ENCODE measurements at regions not wholly inside any gene's neighbourhood (a gene's known extent, or its start where the extent isn't known, plus 50 kb on each side); places are given as distances from the start of the nearest gene placed in this dataset.

DNA sequence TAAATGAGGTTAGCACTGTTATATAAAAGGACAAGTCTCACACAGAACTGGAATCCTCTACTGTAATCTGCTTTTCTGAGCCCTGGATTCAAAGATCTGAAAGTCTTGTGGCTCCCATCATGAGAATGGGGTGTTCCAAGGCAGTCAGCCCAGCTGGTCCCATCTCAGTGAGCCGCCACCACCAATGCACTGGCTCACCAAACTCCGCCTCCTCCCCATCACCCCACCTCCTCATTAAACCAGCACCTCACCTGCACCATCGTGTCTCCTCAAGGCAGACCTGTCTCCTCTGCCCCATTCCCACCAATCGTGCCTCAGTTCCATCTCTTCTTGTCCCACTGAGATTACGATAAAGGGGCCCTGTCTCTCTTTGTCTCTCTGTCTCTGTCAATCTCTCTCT lies 166.7 kb downstream of the USP12 start:
- H3K27me3 ChIP-seq (ENCODE audit: control insufficient read depth in 1 of 2, insufficient read depth in 1 of 2, low read length in 2 of 2) = peaks cover 45 to 48% of the 10 kb centered on the region in 2 experiments
- WGBS = 92% methylated on average over 5 of the region's 5 CpGs
- no peak overlapping the region for H2AFZ ChIP-seq (ENCODE audit: low read depth, low read length)
- H3K23ac ChIP-seq (ENCODE audit: low read length in 2 of 2) = no peak overlapping the region
- H3K18ac ChIP-seq (ENCODE audit: low read depth in 1 of 2, low read length in 2 of 2) = no peak overlapping the region
- H4K91ac ChIP-seq (ENCODE audit: low read length) = no peak overlapping the region
- H3K14ac ChIP-seq (ENCODE audit: low read length in 2 of 2) = no peak overlapping the region
- H3K4me1 ChIP-seq (ENCODE audit: control insufficient read depth, insufficient read depth, low read depth, low read length) = peaks cover 18% of the 10 kb centered on the region
- H2BK15ac ChIP-seq (ENCODE audit: low read depth, poor library complexity, severe bottlenecking) = no peak overlapping the region
- no peak overlapping the region for H2BK5ac ChIP-seq (ENCODE audit: low read depth, low read length, poor library complexity, severe bottlenecking)
- no peak overlapping the region for H2BK120ac ChIP-seq (ENCODE audit: low read depth, low read length)
- H3K4me2 ChIP-seq (ENCODE audit: low read length, poor library complexity, severe bottlenecking) = no peak overlapping the region
- H3K27ac ChIP-seq (ENCODE audit: low read length, poor library complexity, severe bottlenecking) = no peak overlapping the region
- H3K79me1 ChIP-seq (replicated peaks; ENCODE audit: low read length, poor library complexity, severe bottlenecking) = no peaks in the 10 kb centered on the region
- H3K4me3 ChIP-seq (ENCODE audit: insufficient read depth in 1 of 2, low read depth in 1 of 2, low read length in 2 of 2) = no peak overlapping the region
- H4K8ac ChIP-seq (ENCODE audit: low read length) = no peak overlapping the region
- H3K36me3 ChIP-seq (ENCODE audit: control insufficient read depth in 1 of 2, insufficient read depth in 2 of 2, low read depth in 1 of 2, low read length in 2 of 2) = no peaks in the 10 kb centered on the region
- no peak overlapping the region for H3K9ac ChIP-seq (ENCODE audit: low read length)
- H2BK12ac ChIP-seq (ENCODE audit: low read length in 2 of 2) = no peak overlapping the region
- DNase-seq = no peak
- H3K9me3 ChIP-seq (ENCODE audit: control insufficient read depth, low read length) = peaks cover 8% of the 10 kb centered on the region
- no peak overlapping the region for H2AK5ac ChIP-seq (ENCODE audit: low read length, severe bottlenecking)
- no peak overlapping the region for H3K4ac ChIP-seq (ENCODE audit: low read depth in 1 of 2, low read length in 2 of 2)

DNA sequence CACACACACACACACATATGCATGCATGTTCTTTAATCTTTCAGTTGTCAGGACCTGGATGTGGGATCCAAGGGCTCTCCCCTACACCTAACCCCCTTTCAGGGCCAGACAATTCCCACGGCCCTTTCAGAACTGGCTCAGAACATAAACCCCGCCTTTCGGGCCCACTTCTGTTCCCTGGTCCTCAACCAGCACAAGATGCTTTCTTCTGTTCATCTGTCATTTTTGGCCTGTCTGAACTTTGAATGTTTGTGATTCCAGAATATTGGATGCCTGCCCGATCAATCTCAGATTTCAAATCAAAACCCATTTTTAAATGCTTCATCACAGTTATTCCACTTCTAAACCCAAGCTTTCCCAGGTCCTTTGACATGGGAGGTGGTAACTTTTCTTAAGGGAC lies 167.3 kb downstream of the USP12 start:
- Histone ChIP-seq H2BK120ac (ENCODE audit: low read depth, low read length) (no peak overlapping the region), H3K14ac (ENCODE audit: low read length in 2 of 2) (no peak overlapping the region), H3K4ac (ENCODE audit: low read depth in 1 of 2, low read length in 2 of 2) (no peak overlapping the region), H3K36me3 (ENCODE audit: control insufficient read depth in 1 of 2, insufficient read depth in 2 of 2, low read depth in 1 of 2, low read length in 2 of 2) (no peaks in the 10 kb centered on the region), H2AK5ac (ENCODE audit: low read length, severe bottlenecking) (no peak overlapping the region), H3K4me1 (ENCODE audit: control insufficient read depth, insufficient read depth, low read depth, low read length) (peaks cover 18% of the 10 kb centered on the region), H3K79me1 (replicated peaks; ENCODE audit: low read length, poor library complexity, severe bottlenecking) (no peaks in the 10 kb centered on the region), H4K91ac (ENCODE audit: low read length) (no peak overlapping the region), H3K27me3 (ENCODE audit: control insufficient read depth in 1 of 2, insufficient read depth in 1 of 2, low read length in 2 of 2) (peaks cover 45 to 51% of the 10 kb centered on the region in 2 experiments), H2BK5ac (ENCODE audit: low read depth, low read length, poor library complexity, severe bottlenecking) (no peak overlapping the region), H2AFZ (ENCODE audit: low read depth, low read length) (no peak overlapping the region), H3K27ac (ENCODE audit: low read length, poor library complexity, severe bottlenecking) (no peak overlapping the region), H3K18ac (ENCODE audit: low read depth in 1 of 2, low read length in 2 of 2) (no peak overlapping the region), H4K8ac (ENCODE audit: low read length) (no peak overlapping the region), H3K4me3 (ENCODE audit: insufficient read depth in 1 of 2, low read depth in 1 of 2, low read length in 2 of 2) (no peak overlapping the region), H3K9me3 (ENCODE audit: control insufficient read depth, low read length) (peaks cover 8% of the 10 kb centered on the region), H3K4me2 (ENCODE audit: low read length, poor library complexity, severe bottlenecking) (no peak overlapping the region), H3K23ac (ENCODE audit: low read length in 2 of 2) (no peak overlapping the region), H3K9ac (ENCODE audit: low read length) (no peak overlapping the region), H2BK12ac (ENCODE audit: low read length in 2 of 2) (no peak overlapping the region), H2BK15ac (ENCODE audit: low read depth, poor library complexity, severe bottlenecking) (no peak overlapping the region)
- DNase-seq = no peak
- WGBS = 93% methylated on average over 4 of the region's 4 CpGs

DNA sequence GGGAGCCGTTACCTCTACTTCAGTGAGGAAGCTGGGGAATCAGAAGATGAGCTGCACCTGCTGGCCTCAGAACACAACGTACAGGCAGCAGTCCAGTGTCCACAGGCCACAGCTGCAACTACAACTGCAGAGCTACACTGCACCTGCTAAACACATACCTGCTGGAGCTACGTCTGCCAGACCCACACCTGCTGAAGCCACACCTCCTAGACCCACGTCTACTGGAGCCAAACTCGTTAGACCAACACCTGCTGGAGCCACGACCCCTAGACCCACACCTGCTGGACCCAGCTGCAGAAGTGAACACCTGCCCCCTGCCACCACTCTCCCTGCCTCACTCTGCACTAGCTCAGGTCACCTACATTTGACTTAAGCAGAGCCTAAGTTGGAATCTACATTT lies 169.9 kb downstream of the USP12 start:
- H3K4me3 ChIP-seq (ENCODE audit: insufficient read depth in 1 of 2, low read depth in 1 of 2, low read length in 2 of 2) = no peak overlapping the region
- peaks cover 12% of the 10 kb centered on the region for H3K4me1 ChIP-seq (ENCODE audit: control insufficient read depth, insufficient read depth, low read depth, low read length)
- H3K27ac ChIP-seq (ENCODE audit: low read length, poor library complexity, severe bottlenecking) = no peak overlapping the region
- H3K36me3 ChIP-seq (ENCODE audit: control insufficient read depth in 1 of 2, insufficient read depth in 2 of 2, low read depth in 1 of 2, low read length in 2 of 2) = no peaks in the 10 kb centered on the region
- H2AFZ ChIP-seq (ENCODE audit: low read depth, low read length) = no peak overlapping the region
- H4K91ac ChIP-seq (ENCODE audit: low read length) = no peak overlapping the region
- H3K9me3 ChIP-seq (ENCODE audit: control insufficient read depth, low read length) = peaks cover 8% of the 10 kb centered on the region
- H2BK12ac ChIP-seq (ENCODE audit: low read length in 2 of 2) = no peak overlapping the region
- no peak for DNase-seq
- H2BK5ac ChIP-seq (ENCODE audit: low read depth, low read length, poor library complexity, severe bottlenecking) = no peak overlapping the region
- WGBS = 69% methylated on average over 6 of the region's 6 CpGs
- no peak overlapping the region for H2BK120ac ChIP-seq (ENCODE audit: low read depth, low read length)
- no peak overlapping the region for H3K9ac ChIP-seq (ENCODE audit: low read length)
- no peak overlapping the region for H3K23ac ChIP-seq (ENCODE audit: low read length in 2 of 2)
- H3K4me2 ChIP-seq (ENCODE audit: low read length, poor library complexity, severe bottlenecking) = no peak overlapping the region
- H3K79me1 ChIP-seq (replicated peaks; ENCODE audit: low read length, poor library complexity, severe bottlenecking) = no peaks in the 10 kb centered on the region
- no peak overlapping the region for H2AK5ac ChIP-seq (ENCODE audit: low read length, severe bottlenecking)
- peak overlapping the region in 1 of 2 experiments; percentile 27 for H3K14ac ChIP-seq (ENCODE audit: low read length in 2 of 2)
- H4K8ac ChIP-seq (ENCODE audit: low read length) = no peak overlapping the region
- H2BK15ac ChIP-seq (ENCODE audit: low read depth, poor library complexity, severe bottlenecking) = no peak overlapping the region
- H3K27me3 ChIP-seq (ENCODE audit: control insufficient read depth in 1 of 2, insufficient read depth in 1 of 2, low read length in 2 of 2) = peaks cover 36 to 40% of the 10 kb centered on the region in 2 experiments
- H3K18ac ChIP-seq (ENCODE audit: low read depth in 1 of 2, low read length in 2 of 2) = no peak overlapping the region
- no peak overlapping the region for H3K4ac ChIP-seq (ENCODE audit: low read depth in 1 of 2, low read length in 2 of 2)

DNA sequence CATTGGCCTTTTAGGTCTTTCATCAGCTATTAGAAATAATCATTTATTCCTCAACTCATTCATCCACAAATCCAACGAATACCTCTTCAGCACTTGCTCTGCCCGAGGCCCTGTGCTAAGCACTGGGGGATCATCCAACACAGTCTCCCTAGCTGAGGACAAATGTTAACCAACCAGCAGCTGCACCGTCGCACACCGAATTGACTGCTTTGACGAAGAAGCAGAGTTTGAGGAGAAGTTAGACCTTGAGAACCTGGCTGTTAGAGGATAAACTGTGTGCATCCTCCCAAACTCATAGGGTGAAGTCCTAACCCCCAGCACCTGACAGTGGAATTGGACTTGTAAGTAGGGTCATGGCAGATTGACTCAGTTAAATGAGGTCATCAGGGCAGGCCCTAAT lies 170.9 kb downstream of the USP12 start:
- 83% methylated on average over 6 of the region's 6 CpGs for WGBS
- H4K8ac ChIP-seq (ENCODE audit: low read length) = no peak overlapping the region
- no peak overlapping the region for H3K9ac ChIP-seq (ENCODE audit: low read length)
- H3K18ac ChIP-seq (ENCODE audit: low read depth in 1 of 2, low read length in 2 of 2) = no peak overlapping the region
- H3K36me3 ChIP-seq (ENCODE audit: control insufficient read depth in 1 of 2, insufficient read depth in 2 of 2, low read depth in 1 of 2, low read length in 2 of 2) = no peaks in the 10 kb centered on the region
- peaks cover 2% of the 10 kb centered on the region for H3K4me1 ChIP-seq (ENCODE audit: control insufficient read depth, insufficient read depth, low read depth, low read length)
- H3K27me3 ChIP-seq (ENCODE audit: control insufficient read depth in 1 of 2, insufficient read depth in 1 of 2, low read length in 2 of 2) = peaks cover 30 to 32% of the 10 kb centered on the region in 2 experiments
- no peak overlapping the region for H3K14ac ChIP-seq (ENCODE audit: low read length in 2 of 2)
- no peak overlapping the region for H3K23ac ChIP-seq (ENCODE audit: low read length in 2 of 2)
- no peak overlapping the region for H2AFZ ChIP-seq (ENCODE audit: low read depth, low read length)
- no peak overlapping the region for H2BK120ac ChIP-seq (ENCODE audit: low read depth, low read length)
- H2BK12ac ChIP-seq (ENCODE audit: low read length in 2 of 2) = no peak overlapping the region
- H2BK15ac ChIP-seq (ENCODE audit: low read depth, poor library complexity, severe bottlenecking) = no peak overlapping the region
- no peak overlapping the region for H4K91ac ChIP-seq (ENCODE audit: low read length)
- H3K4me2 ChIP-seq (ENCODE audit: low read length, poor library complexity, severe bottlenecking) = no peak overlapping the region
- no peak overlapping the region for H2BK5ac ChIP-seq (ENCODE audit: low read depth, low read length, poor library complexity, severe bottlenecking)
- H3K79me1 ChIP-seq (replicated peaks; ENCODE audit: low read length, poor library complexity, severe bottlenecking) = no peaks in the 10 kb centered on the region
- H3K4ac ChIP-seq (ENCODE audit: low read depth in 1 of 2, low read length in 2 of 2) = no peak overlapping the region
- peaks cover 15% of the 10 kb centered on the region for H3K9me3 ChIP-seq (ENCODE audit: control insufficient read depth, low read length)
- no peak for DNase-seq
- H3K4me3 ChIP-seq (ENCODE audit: insufficient read depth in 1 of 2, low read depth in 1 of 2, low read length in 2 of 2) = no peak overlapping the region
- H3K27ac ChIP-seq (ENCODE audit: low read length, poor library complexity, severe bottlenecking) = no peak overlapping the region
- H2AK5ac ChIP-seq (ENCODE audit: low read length, severe bottlenecking) = no peak overlapping the region
